Adrenal gland (tissue), 5 donors: ENCODE measurements at regions not wholly inside any gene's neighbourhood (a gene's known extent, or its start where the extent isn't known, plus 50 kb on each side); places are given as distances from the start of the nearest gene placed in this dataset.

Experiments used
- CTCF ChIP-seq, 6 experiments: fragments of 450-650 bp in 4 of 6; fragments of 200-600 bp in 2 of 6; sonication (generic) in 1 of 6; IDR thresholded peaks; 1 replicate in 5 of 6; 2 replicates in 1 of 6; pipeline versions ENCODE4 v1.5.1 to v1.8.0; 2016 to 2021; ENCODE audit warnings: antibody characterized with exemption in 6 of 6, mild to moderate bottlenecking in 2 of 6, moderate library complexity in 1 of 6
- POLR2A ChIP-seq, 2 donors: fragments of 450-650 bp; IDR thresholded peaks; one replicate each; pipeline ENCODE4 v1.6.1; 2017; ENCODE audit warnings: antibody characterized with exemption in 2 of 2, mild to moderate bottlenecking in 2 of 2, moderate library complexity in 1 of 2
- donor health status: DM: no; HTN: no; CAD: no.

DNA sequence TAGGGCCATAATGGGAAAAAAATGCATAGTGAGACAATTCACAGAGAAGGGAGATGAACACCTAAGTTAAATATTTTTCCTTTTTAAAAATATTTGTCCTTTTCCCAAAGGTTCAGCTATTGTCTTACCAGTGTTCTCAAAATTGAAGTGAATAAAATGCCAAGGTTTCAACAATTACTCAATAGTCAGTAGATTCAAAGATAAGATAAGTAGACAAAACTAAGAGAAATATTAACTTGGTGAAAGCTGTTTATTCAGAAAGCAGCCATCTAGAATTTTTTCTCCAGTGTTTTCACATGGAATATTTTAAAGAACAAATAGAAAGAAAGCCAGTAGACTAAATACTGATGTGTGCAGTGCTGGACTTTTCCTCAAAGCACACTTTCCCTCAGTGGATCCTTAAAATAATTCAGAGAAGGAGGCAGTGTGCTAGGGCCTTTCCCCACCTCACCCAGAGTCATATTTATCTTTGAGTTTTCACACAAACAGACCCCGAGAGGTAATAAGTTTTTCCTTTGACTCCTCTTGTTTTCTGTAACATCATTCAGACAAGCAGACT is 144.5 kb upstream of the PLEKHG7 start:
- TF ChIP-seq CTCF (IDR thresholded peaks at IDR 0.05) (no peak), POLR2A (IDR thresholded peaks at IDR 0.05) (no peak)
